WTC11 (cell line): ENCODE measurements at regions not wholly inside any gene's neighbourhood (a gene's known extent, or its start where the extent isn't known, plus 50 kb on each side); places are given as distances from the start of the nearest gene placed in this dataset.

ENCODE experiments used
- ATAC-seq: fragments of 200-7000 bp; cut with Tn5 transposase; 2 replicates; pipeline ENCODE4 v1.10.0; 2021; ENCODE audit warnings: mild to moderate bottlenecking, moderate library complexity
- CTCF ChIA-PET: fragments of 300-600 bp; sonication (Branson Sonifier 250); formaldehyde crosslinking; loops from one replicate; lab custom pipeline; 2021; ENCODE audit warnings: antibody characterized with exemption; lab: Charles Lee
- POLR2A ChIA-PET: fragments of 350-600 bp; sonication (Branson Sonifier 250); formaldehyde crosslinking; loops from one replicate; lab custom pipeline; 2021; ENCODE audit warnings: antibody characterized with exemption; lab: Charles Lee
- DNase-seq: peaks from one replicate; pipeline ENCODE4 v3.0.0; 2021; ENCODE audit warnings: low spot score
- H3K27ac Mint-ChIP-seq: 2 replicates; pipeline ENCODE4 v1.8.0; 2021; ENCODE audit warnings: mixed read lengths
- H3K27me3 Mint-ChIP-seq: 2 replicates; pipeline ENCODE4 v1.8.0; 2021; ENCODE audit warnings: low read depth, mild to moderate bottlenecking, moderate library complexity, mixed read lengths
- H3K36me3 Mint-ChIP-seq: 2 replicates; pipeline ENCODE4 v1.8.0; 2021; ENCODE audit warnings: mixed read lengths
- H3K4me1 Mint-ChIP-seq: 2 replicates; pipeline ENCODE4 v1.8.0; 2022; ENCODE audit warnings: mixed read lengths
- H3K4me3 Mint-ChIP-seq: 2 replicates; pipeline ENCODE4 v1.8.0; 2021; ENCODE audit warnings: mild to moderate bottlenecking, moderate library complexity, mixed read lengths
- H3K9me3 Mint-ChIP-seq: 2 replicates; pipeline ENCODE4 v1.8.0; 2021; ENCODE audit warnings: mixed read lengths
- ARID4B ChIP-seq: sonication (generic); formaldehyde crosslinking; IDR thresholded peaks from 2 replicates; pipeline ENCODE4 v1.8.0; 2023; ENCODE audit warnings: missing genetic modification reagents, mild to moderate bottlenecking, borderline replicate concordance
- ATF1 ChIP-seq: sonication (generic); formaldehyde crosslinking; IDR thresholded peaks from 2 replicates; pipeline ENCODE4 v1.8.1; 2023; ENCODE audit warnings: mild to moderate bottlenecking, moderate library complexity, missing genetic modification reagents
- CREB1 ChIP-seq: sonication (generic); formaldehyde crosslinking; IDR thresholded peaks from 2 replicates; pipeline ENCODE4 v1.8.0; 2023; ENCODE audit warnings: mild to moderate bottlenecking, missing genetic modification reagents
- FOXP1 ChIP-seq: sonication (generic); formaldehyde crosslinking; IDR thresholded peaks from 2 replicates; pipeline ENCODE4 v1.8.0; 2022; ENCODE audit warnings: missing genetic modification reagents, mild to moderate bottlenecking, moderate library complexity, borderline replicate concordance
- JAZF1 ChIP-seq: fragments of 250-450 bp; sonication (Bioruptor Pico); IDR thresholded peaks from 2 replicates; pipeline ENCODE4 v1.9.0; 2021; ENCODE audit warnings: moderate library complexity, mild to moderate bottlenecking, inconsistent platforms
- MYBL2 ChIP-seq: sonication (generic); formaldehyde crosslinking; IDR thresholded peaks from 2 replicates; pipeline ENCODE4 v1.8.1; 2023; ENCODE audit warnings: mild to moderate bottlenecking, moderate library complexity, missing genetic modification reagents
- TF ChIP-seq, protein P1 (sequence below): sonication (generic); formaldehyde crosslinking; IDR thresholded peaks from 2 replicates; pipeline ENCODE4 v1.8.0; 2023; ENCODE audit warnings: missing genetic modification reagents
- TF ChIP-seq, protein P2 (sequence below): fragments of 250-450 bp; sonication (Bioruptor Pico); IDR thresholded peaks from 2 replicates; pipeline ENCODE4 v1.9.0; 2021; ENCODE audit warnings: mild to moderate bottlenecking
- TF ChIP-seq, protein P3 (sequence below): sonication (generic); formaldehyde crosslinking; IDR thresholded peaks from 2 replicates; pipeline ENCODE4 v1.8.1; 2023; ENCODE audit warnings: mild to moderate bottlenecking, missing genetic modification reagents
- TF ChIP-seq, protein P4 (sequence below): sonication (generic); formaldehyde crosslinking; IDR thresholded peaks from 2 replicates; pipeline ENCODE4 v1.8.0; 2022; ENCODE audit warnings: mild to moderate bottlenecking, missing genetic modification reagents
- TF ChIP-seq, protein P5 (sequence below): fragments of 250-450 bp; sonication (Bioruptor Pico); IDR thresholded peaks from 2 replicates; pipeline ENCODE4 v1.9.0; 2021; ENCODE audit warnings: mild to moderate bottlenecking, borderline replicate concordance

DNA sequence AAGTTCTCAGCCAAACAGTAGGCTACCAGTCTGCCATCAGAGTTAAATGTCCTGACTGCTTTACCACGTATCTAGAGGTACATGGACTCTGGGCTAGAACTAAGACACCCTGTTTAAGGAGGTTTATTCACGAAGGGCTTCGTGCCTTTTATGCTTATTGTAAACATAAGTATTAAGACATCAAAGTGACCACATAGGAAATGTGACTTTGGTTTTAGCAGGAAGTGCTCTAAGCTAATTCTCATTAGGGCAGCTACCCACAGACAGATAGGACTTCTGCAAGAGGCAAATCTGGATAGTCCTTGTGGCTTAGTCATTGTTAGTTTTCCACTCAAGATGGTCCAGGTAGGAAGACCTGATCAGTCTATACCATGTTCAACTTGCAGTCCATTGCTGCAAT lies 233.3 kb upstream of the MGAT5 start (continued):
- TF ChIP-seq, protein P1, sequence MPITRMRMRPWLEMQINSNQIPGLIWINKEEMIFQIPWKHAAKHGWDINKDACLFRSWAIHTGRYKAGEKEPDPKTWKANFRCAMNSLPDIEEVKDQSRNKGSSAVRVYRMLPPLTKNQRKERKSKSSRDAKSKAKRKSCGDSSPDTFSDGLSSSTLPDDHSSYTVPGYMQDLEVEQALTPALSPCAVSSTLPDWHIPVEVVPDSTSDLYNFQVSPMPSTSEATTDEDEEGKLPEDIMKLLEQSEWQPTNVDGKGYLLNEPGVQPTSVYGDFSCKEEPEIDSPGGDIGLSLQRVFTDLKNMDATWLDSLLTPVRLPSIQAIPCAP (CRISPR knock-in tag): no peak
- no peak for TF ChIP-seq CREB1
- TF ChIP-seq, all 79 proteins: peak for 0

GRCh38 chr2:134021830-134022524 lies 231.9 kb upstream of the MGAT5 start:
- POLR2A ChIA-PET: no interaction called here
- no peaks in the 10 kb centered on the region for H3K27me3 Mint-ChIP-seq
- no peak overlapping the region for H3K4me3 Mint-ChIP-seq
- TF ChIP-seq FOXP1 (CRISPR knock-in tag) (no peak), JAZF1 (CRISPR knock-in tag) (no peak), MYBL2 (CRISPR knock-in tag) (no peak), ARID4B (CRISPR knock-in tag) (no peak), ATF1 (no peak)
- TF ChIP-seq, protein P2, sequence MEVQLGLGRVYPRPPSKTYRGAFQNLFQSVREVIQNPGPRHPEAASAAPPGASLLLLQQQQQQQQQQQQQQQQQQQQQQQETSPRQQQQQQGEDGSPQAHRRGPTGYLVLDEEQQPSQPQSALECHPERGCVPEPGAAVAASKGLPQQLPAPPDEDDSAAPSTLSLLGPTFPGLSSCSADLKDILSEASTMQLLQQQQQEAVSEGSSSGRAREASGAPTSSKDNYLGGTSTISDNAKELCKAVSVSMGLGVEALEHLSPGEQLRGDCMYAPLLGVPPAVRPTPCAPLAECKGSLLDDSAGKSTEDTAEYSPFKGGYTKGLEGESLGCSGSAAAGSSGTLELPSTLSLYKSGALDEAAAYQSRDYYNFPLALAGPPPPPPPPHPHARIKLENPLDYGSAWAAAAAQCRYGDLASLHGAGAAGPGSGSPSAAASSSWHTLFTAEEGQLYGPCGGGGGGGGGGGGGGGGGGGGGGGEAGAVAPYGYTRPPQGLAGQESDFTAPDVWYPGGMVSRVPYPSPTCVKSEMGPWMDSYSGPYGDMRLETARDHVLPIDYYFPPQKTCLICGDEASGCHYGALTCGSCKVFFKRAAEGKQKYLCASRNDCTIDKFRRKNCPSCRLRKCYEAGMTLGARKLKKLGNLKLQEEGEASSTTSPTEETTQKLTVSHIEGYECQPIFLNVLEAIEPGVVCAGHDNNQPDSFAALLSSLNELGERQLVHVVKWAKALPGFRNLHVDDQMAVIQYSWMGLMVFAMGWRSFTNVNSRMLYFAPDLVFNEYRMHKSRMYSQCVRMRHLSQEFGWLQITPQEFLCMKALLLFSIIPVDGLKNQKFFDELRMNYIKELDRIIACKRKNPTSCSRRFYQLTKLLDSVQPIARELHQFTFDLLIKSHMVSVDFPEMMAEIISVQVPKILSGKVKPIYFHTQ: no peak
- TF ChIP-seq, protein P1 (CRISPR knock-in tag): no peak
- TF ChIP-seq, protein P3, sequence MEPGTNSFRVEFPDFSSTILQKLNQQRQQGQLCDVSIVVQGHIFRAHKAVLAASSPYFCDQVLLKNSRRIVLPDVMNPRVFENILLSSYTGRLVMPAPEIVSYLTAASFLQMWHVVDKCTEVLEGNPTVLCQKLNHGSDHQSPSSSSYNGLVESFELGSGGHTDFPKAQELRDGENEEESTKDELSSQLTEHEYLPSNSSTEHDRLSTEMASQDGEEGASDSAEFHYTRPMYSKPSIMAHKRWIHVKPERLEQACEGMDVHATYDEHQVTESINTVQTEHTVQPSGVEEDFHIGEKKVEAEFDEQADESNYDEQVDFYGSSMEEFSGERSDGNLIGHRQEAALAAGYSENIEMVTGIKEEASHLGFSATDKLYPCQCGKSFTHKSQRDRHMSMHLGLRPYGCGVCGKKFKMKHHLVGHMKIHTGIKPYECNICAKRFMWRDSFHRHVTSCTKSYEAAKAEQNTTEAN (CRISPR knock-in tag): no peak
- TF ChIP-seq, protein P4, sequence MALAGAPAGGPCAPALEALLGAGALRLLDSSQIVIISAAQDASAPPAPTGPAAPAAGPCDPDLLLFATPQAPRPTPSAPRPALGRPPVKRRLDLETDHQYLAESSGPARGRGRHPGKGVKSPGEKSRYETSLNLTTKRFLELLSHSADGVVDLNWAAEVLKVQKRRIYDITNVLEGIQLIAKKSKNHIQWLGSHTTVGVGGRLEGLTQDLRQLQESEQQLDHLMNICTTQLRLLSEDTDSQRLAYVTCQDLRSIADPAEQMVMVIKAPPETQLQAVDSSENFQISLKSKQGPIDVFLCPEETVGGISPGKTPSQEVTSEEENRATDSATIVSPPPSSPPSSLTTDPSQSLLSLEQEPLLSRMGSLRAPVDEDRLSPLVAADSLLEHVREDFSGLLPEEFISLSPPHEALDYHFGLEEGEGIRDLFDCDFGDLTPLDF (CRISPR knock-in tag): no peak
- TF ChIP-seq, protein P5, sequence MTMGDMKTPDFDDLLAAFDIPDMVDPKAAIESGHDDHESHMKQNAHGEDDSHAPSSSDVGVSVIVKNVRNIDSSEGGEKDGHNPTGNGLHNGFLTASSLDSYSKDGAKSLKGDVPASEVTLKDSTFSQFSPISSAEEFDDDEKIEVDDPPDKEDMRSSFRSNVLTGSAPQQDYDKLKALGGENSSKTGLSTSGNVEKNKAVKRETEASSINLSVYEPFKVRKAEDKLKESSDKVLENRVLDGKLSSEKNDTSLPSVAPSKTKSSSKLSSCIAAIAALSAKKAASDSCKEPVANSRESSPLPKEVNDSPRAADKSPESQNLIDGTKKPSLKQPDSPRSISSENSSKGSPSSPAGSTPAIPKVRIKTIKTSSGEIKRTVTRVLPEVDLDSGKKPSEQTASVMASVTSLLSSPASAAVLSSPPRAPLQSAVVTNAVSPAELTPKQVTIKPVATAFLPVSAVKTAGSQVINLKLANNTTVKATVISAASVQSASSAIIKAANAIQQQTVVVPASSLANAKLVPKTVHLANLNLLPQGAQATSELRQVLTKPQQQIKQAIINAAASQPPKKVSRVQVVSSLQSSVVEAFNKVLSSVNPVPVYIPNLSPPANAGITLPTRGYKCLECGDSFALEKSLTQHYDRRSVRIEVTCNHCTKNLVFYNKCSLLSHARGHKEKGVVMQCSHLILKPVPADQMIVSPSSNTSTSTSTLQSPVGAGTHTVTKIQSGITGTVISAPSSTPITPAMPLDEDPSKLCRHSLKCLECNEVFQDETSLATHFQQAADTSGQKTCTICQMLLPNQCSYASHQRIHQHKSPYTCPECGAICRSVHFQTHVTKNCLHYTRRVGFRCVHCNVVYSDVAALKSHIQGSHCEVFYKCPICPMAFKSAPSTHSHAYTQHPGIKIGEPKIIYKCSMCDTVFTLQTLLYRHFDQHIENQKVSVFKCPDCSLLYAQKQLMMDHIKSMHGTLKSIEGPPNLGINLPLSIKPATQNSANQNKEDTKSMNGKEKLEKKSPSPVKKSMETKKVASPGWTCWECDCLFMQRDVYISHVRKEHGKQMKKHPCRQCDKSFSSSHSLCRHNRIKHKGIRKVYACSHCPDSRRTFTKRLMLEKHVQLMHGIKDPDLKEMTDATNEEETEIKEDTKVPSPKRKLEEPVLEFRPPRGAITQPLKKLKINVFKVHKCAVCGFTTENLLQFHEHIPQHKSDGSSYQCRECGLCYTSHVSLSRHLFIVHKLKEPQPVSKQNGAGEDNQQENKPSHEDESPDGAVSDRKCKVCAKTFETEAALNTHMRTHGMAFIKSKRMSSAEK (CRISPR knock-in tag): no peak
- TF ChIP-seq, all 79 proteins: peak for 0
- Mint-ChIP-seq H3K27ac (no peak overlapping the region), H3K4me1 (peaks cover 18% of the 10 kb centered on the region), H3K9me3 (no peaks in the 10 kb centered on the region), H3K36me3 (no peaks in the 10 kb centered on the region)
- DNase-seq (no peak), ATAC-seq (no peak)
- CTCF ChIA-PET: no interaction called here
